DND-41 (cell line): ENCODE measurements at regions not wholly inside any gene's neighbourhood (a gene's known extent, or its start where the extent isn't known, plus 50 kb on each side); places are given as distances from the start of the nearest gene placed in this dataset.

Experiments used
- EZH2 ChIP-seq: IDR thresholded peaks from 3 replicates; pipeline ENCODE4 v1.6.1; 2012; ENCODE audit warnings: borderline replicate concordance, low read depth, mild to moderate bottlenecking, moderate library complexity, low read length, inconsistent platforms; ENCODE audit not compliant: severe bottlenecking
- TF ChIP-seq, protein P1 (sequence below): IDR thresholded peaks from 2 replicates; pipeline ENCODE4 v1.5.1; 2012; ENCODE audit warnings: borderline replicate concordance, low read length, moderate library complexity, mild to moderate bottlenecking; ENCODE audit not compliant: poor library complexity, severe bottlenecking; ENCODE audit errors: extremely low read depth

DNA sequence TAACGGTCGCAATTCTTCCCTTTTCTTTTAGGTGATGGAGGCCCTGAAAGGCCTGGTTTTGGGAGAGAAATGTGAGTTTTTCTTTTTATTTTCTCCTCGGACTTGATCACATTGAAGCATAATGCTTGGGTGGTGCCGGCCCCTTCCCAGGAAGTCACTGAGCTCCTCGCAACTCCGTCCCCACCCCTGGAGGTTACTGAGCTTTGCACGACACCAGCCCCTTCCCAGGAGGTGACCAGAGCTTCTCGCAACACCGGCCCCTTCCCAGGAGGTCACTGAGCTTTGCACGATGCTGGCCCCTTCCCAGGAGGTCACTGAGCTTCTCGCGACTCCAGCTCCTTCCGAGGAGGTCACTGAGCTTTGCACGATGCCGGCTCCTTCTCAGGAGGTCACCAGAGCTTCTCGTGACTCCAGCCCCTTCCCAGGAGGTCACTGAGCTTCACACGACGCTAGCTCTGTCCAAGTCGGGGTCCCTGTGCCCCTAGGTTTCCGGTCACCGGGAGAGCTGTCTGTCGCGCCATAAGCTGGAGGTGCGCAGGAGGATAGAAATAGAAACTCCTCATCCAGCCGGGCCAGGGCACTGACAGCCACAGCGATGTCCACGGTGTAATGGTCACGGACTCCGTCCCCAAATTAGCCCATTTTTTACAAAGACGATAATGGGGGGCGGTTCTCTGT, 586.4 kb downstream of the BRD1 start:
- TF ChIP-seq, protein P1, sequence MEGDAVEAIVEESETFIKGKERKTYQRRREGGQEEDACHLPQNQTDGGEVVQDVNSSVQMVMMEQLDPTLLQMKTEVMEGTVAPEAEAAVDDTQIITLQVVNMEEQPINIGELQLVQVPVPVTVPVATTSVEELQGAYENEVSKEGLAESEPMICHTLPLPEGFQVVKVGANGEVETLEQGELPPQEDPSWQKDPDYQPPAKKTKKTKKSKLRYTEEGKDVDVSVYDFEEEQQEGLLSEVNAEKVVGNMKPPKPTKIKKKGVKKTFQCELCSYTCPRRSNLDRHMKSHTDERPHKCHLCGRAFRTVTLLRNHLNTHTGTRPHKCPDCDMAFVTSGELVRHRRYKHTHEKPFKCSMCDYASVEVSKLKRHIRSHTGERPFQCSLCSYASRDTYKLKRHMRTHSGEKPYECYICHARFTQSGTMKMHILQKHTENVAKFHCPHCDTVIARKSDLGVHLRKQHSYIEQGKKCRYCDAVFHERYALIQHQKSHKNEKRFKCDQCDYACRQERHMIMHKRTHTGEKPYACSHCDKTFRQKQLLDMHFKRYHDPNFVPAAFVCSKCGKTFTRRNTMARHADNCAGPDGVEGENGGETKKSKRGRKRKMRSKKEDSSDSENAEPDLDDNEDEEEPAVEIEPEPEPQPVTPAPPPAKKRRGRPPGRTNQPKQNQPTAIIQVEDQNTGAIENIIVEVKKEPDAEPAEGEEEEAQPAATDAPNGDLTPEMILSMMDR: no peak
- no peak for TF ChIP-seq EZH2
